Fibroblast of villous mesenchyme (primary cell): ENCODE measurements at regions not wholly inside any gene's neighbourhood (a gene's known extent, or its start where the extent isn't known, plus 50 kb on each side); places are given as distances from the start of the nearest gene placed in this dataset.
A peak's percentile ranks its signal among the peaks of the same experiment; 100 is the strongest.

ENCODE experiments used
- DNase-seq: peaks from one replicate; pipeline ENCODE4 v3.0.0-alpha.2; 2010; ENCODE audit warnings: low read depth
- H3K4me3 ChIP-seq: 2 replicates; pipeline ENCODE4 v1.5.1; 2011; ENCODE audit warnings: low read depth, mild to moderate bottlenecking, low read length
- CTCF ChIP-seq: IDR thresholded peaks from 2 replicates; pipeline ENCODE4 v1.5.1; 2012; ENCODE audit warnings: low read depth, mild to moderate bottlenecking, low read length; ENCODE audit not compliant: insufficient read depth

- TF ChIP-seq CTCF: no peak
- H3K4me3 ChIP-seq: no peak overlapping the region
- DNase-seq: peak; percentile 92
Observed at GRCh38 chr9:70478963-70479641, 64.6 kb upstream of the KLF9 start.

- no peak for DNase-seq
- no peak for TF ChIP-seq CTCF
- H3K4me3 ChIP-seq: no peak overlapping the region
Observed at GRCh38 chr9:70477907-70478480, 63.5 kb upstream of the KLF9 start.

- DNase-seq: no peak
- no peak overlapping the region for H3K4me3 ChIP-seq
- no peak for TF ChIP-seq CTCF
Observed at GRCh38 chr9:70477146-70477745, 62.8 kb upstream of the KLF9 start.

DNA sequence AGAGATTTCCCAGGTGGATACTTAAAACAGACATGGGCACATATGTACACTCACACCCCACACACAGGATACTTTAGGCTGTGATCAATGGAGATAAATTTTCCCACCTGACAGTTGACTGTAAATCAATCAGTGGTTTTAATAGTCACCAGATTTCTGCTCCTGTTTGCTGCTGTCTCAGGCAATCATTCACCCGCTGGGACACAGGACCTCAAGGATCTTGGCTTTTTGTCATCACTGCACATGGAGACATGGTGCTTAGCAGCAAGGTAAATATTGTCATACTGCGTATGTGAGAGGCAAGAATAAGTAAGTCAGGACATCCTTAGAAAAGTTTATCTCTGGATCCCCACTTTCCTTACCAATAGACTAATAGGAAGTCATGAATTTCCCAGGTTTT lies 60.8 kb upstream of the KLF9 start:
- no peak overlapping the region for H3K4me3 ChIP-seq
- no peak for DNase-seq
- TF ChIP-seq CTCF: no peak

DNA sequence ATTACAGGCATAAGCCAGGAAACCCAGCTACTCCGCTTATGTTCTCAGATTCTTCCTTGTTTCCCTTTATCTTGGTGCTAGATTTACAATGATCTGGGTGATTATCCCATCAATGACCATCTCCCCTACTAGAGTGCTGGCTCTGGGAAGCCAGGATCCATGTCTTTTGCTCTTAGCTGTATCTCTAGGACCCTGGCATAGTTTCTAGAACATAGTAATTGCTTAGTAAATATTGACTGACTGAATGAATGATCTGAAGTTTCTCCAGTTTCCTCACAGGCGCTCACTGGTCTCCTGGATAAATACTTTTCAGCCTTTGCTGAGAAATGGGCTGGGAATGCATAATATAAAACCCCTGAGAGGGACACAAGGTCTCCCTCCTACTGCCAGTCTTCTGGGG lies 60.0 kb upstream of the KLF9 start:
- no peak for DNase-seq
- H3K4me3 ChIP-seq: no peak overlapping the region
- no peak for TF ChIP-seq CTCF

DNA sequence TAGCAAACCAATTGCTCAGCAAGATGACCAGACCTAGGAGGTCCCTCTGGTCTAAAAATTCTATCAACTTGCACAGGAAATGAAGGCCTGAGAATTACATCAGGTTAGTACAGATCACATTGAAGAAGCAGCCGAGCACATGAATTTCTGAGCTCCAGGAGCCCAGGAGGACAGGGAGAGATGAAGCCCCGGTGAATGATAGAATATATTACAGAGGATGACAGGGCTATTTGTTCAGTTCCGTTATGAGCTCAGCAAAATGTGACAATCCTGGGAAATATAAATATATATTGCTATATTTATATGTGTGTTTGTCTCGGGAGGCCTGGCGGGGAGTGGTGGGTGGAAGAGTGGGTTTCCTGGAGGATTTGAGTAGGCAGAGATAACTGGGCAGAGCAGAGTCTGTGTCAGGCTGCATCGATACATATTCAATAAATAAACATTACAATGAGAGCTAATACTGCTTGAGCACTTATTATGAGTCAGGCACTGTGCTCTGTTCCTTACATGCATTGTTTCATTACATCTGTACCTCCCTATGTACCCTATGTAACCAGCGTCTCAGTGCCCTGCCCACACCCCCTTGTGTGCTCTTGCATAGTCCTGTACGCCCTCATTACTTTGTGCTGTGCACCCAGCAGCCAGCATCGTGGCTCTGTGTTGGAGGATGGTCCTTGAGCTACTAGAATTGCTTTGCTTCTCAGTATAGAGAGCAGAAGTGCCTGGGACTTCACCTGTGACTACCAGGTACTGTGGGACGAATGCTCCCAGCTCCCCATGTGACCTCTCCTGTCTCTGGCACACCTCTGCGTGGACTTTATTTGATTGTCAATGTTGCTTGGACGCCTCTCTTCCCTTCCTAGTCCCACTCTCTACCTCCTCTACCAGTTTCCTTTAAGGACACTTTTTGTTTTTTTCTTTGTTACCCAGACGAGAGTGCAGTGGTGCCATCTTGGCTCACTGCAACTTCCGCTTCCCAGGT lies 58.1 kb upstream of the KLF9 start:
- no peak for TF ChIP-seq CTCF
- DNase-seq: no peak
- no peak overlapping the region for H3K4me3 ChIP-seq
